Caco-2 (cell line): ENCODE measurements at regions not wholly inside any gene's neighbourhood (a gene's known extent, or its start where the extent isn't known, plus 50 kb on each side); places are given as distances from the start of the nearest gene placed in this dataset.

Experiments used
- BruUV-seq: library from RNA; stranded (reverse); fragments of 400-500 nt; replicated peaks from 2 replicates; lab custom pipeline; 2021; lab: Mats Ljungman, UMichigan
- CTCF ChIA-PET: fragments of 300-600 bp; sonication (Branson Sonifier 250); formaldehyde crosslinking; loops from one replicate; lab custom pipeline; 2022; ENCODE audit warnings: antibody characterized with exemption; lab: Charles Lee
- POLR2A ChIA-PET: fragments of 300-600 bp; sonication (Branson Sonifier 250); formaldehyde crosslinking; loops from one replicate; lab custom pipeline; 2022; ENCODE audit warnings: antibody characterized with exemption; lab: Charles Lee
- DNase-seq, 2 experiments: peaks; one replicate each; pipeline versions ENCODE4 v3.0.0 to v3.0.0-alpha.2; 2020 to 2022
- H3K27me3 ChIP-seq: replicated peaks from 2 replicates; pipeline ENCODE4 v1.6.0; 2011; ENCODE audit warnings: low read length; ENCODE audit not compliant: control insufficient read depth, insufficient read depth
- H3K36me3 ChIP-seq: 2 replicates; pipeline ENCODE4 v1.5.1; 2011; ENCODE audit warnings: low read length; ENCODE audit not compliant: control insufficient read depth, insufficient read depth
- H3K4me1 ChIP-seq: fragments of 250-450 bp; sonication (Bioruptor Pico); 2 replicates; pipeline ENCODE4 v1.5.1; 2020; ENCODE audit warnings: mild to moderate bottlenecking
- H3K4me3 ChIP-seq: 2 replicates; pipeline ENCODE4 v1.5.1; 2011; ENCODE audit warnings: low read depth, mild to moderate bottlenecking, control low read depth, low read length
- H3K9me3 ChIP-seq: fragments of 250-450 bp; sonication (Bioruptor Pico); 2 replicates; pipeline ENCODE4 v1.5.1; 2020; ENCODE audit warnings: mild to moderate bottlenecking, moderate library complexity
- H3K27ac Mint-ChIP-seq: one replicate; pipeline ENCODE4 v1.8.0; 2022; ENCODE audit warnings: mixed read lengths; ENCODE audit not compliant: unreplicated experiment
- H3K27me3 Mint-ChIP-seq: one replicate; pipeline ENCODE4 v1.8.0; 2022; ENCODE audit warnings: mixed read lengths; ENCODE audit not compliant: insufficient read depth, unreplicated experiment
- H3K36me3 Mint-ChIP-seq: one replicate; pipeline ENCODE4 v1.8.0; 2022; ENCODE audit warnings: mild to moderate bottlenecking, mixed read lengths; ENCODE audit not compliant: insufficient read depth, unreplicated experiment
- H3K4me1 Mint-ChIP-seq: one replicate; pipeline ENCODE4 v1.8.0; 2022; ENCODE audit warnings: low read depth, mixed read lengths; ENCODE audit not compliant: unreplicated experiment
- H3K4me3 Mint-ChIP-seq: one replicate; pipeline ENCODE4 v1.8.0; 2022; ENCODE audit warnings: mild to moderate bottlenecking, moderate library complexity, mixed read lengths; ENCODE audit not compliant: unreplicated experiment
- H3K9me3 Mint-ChIP-seq: one replicate; pipeline ENCODE4 v1.8.0; 2022; ENCODE audit warnings: mixed read lengths; ENCODE audit not compliant: unreplicated experiment
- intact Hi-C: fragments of 100-400 bp; cut with micrococcal nuclease; formaldehyde crosslinking; loops from one replicate; pipeline ENCODE4 v1.10.0; 2022; ENCODE audit not compliant: unreplicated experiment
- TF ChIP-seq, protein P1 (sequence below), 2 experiments: fragments of 200-600 bp in 1 of 2; IDR thresholded peaks; 1 replicate in 1 of 2; 2 replicates in 1 of 2; pipeline versions ENCODE4 v1.5.1 to v1.8.0; 2011 to 2022; ENCODE audit warnings: antibody characterized with exemption in 1 of 2, control low read depth in 1 of 2, inconsistent platforms in 1 of 2, low read depth in 1 of 2, low read length in 1 of 2, mild to moderate bottlenecking in 1 of 2, moderate library complexity in 1 of 2; ENCODE audit not compliant: insufficient read depth in 1 of 2, severe bottlenecking in 1 of 2, unreplicated experiment in 1 of 2

DNA sequence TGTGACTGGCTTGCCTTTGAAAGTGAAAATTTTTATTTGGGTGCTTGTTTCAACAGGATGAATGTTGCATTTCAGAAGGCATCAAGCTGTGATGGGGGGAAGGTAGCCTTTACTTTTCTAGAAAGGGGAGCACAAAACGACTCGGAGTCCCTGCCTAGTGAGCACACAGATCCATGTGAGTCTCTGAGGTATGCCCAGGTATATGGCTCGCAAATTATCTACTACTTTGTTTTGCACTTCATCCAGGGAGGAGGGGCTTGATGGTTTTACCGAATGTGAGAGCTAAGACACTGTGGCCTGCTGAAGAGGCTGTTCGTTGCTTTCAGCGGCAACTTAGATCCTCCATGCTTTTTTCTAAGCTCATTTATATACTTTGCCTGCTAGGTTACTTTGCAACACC is 537.7 kb upstream of the PTBP2 start:
- DNase-seq, result no peak
- intact Hi-C loops, result no loop called here
- Mint-ChIP-seq H3K27me3 (peaks cover 3% of the 10 kb centered on the region), H3K4me1 (no peaks in the 10 kb centered on the region), H3K4me3 (no peak overlapping the region), H3K27ac (no peak overlapping the region), H3K36me3 (no peaks in the 10 kb centered on the region), H3K9me3 (no peaks in the 10 kb centered on the region)
- H3K27me3 ChIP-seq, result no peaks in the 10 kb centered on the region
- no TSS peak for BruUV-seq
- ChIA-PET POLR2A (no interaction called here), CTCF (no interaction called here)
- H3K4me3 ChIP-seq, result no peak overlapping the region
- H3K4me1 ChIP-seq, result no peaks in the 10 kb centered on the region
- no peaks in the 10 kb centered on the region for H3K9me3 ChIP-seq
- TF ChIP-seq, protein P1, sequence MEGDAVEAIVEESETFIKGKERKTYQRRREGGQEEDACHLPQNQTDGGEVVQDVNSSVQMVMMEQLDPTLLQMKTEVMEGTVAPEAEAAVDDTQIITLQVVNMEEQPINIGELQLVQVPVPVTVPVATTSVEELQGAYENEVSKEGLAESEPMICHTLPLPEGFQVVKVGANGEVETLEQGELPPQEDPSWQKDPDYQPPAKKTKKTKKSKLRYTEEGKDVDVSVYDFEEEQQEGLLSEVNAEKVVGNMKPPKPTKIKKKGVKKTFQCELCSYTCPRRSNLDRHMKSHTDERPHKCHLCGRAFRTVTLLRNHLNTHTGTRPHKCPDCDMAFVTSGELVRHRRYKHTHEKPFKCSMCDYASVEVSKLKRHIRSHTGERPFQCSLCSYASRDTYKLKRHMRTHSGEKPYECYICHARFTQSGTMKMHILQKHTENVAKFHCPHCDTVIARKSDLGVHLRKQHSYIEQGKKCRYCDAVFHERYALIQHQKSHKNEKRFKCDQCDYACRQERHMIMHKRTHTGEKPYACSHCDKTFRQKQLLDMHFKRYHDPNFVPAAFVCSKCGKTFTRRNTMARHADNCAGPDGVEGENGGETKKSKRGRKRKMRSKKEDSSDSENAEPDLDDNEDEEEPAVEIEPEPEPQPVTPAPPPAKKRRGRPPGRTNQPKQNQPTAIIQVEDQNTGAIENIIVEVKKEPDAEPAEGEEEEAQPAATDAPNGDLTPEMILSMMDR (IDR thresholded peaks at IDR 0.05; ENCODE audit: insufficient read depth in 1 of 2, low read depth in 1 of 2, low read length in 1 of 2, severe bottlenecking in 1 of 2, unreplicated experiment in 1 of 2), result no peak
- H3K36me3 ChIP-seq, result no peaks in the 10 kb centered on the region

DNA sequence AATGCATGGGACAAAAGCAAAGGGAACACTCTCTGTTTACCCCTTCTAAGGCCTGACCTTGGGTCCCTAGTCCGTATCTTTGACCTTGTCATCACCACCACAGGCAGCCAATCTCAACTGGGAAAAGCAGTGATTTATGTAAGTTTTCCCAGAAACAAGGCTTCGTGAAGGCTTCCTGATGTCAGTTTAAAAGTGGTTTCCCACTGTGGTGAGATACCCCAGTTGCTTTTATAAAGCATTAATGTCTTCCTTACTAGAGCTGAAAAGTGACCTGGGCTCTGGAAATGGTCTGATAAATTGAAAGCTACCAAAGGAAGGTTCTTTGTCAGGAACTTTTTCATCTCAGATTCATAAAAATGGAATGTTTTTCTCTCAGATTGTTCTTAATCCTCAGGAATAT is 536.4 kb upstream of the PTBP2 start:
- H3K27me3 ChIP-seq, result no peaks in the 10 kb centered on the region
- POLR2A ChIA-PET, result no interaction called here
- no peak for DNase-seq
- BruUV-seq, result no TSS peak
- no peak overlapping the region for H3K4me3 ChIP-seq
- no peaks in the 10 kb centered on the region for H3K9me3 ChIP-seq
- H3K4me3 Mint-ChIP-seq, result no peak overlapping the region
- H3K4me1 Mint-ChIP-seq, result no peaks in the 10 kb centered on the region
- intact Hi-C loops, result no loop called here
- no peaks in the 10 kb centered on the region for H3K27me3 Mint-ChIP-seq
- CTCF ChIA-PET, result no interaction called here
- no peaks in the 10 kb centered on the region for H3K36me3 Mint-ChIP-seq
- H3K27ac Mint-ChIP-seq, result no peak overlapping the region
- H3K9me3 Mint-ChIP-seq, result peaks cover 3% of the 10 kb centered on the region
- no peaks in the 10 kb centered on the region for H3K4me1 ChIP-seq
- H3K36me3 ChIP-seq, result no peaks in the 10 kb centered on the region
- TF ChIP-seq, protein P1 (IDR thresholded peaks at IDR 0.05; ENCODE audit: insufficient read depth in 1 of 2, low read depth in 1 of 2, low read length in 1 of 2, severe bottlenecking in 1 of 2, unreplicated experiment in 1 of 2), result no peak

DNA sequence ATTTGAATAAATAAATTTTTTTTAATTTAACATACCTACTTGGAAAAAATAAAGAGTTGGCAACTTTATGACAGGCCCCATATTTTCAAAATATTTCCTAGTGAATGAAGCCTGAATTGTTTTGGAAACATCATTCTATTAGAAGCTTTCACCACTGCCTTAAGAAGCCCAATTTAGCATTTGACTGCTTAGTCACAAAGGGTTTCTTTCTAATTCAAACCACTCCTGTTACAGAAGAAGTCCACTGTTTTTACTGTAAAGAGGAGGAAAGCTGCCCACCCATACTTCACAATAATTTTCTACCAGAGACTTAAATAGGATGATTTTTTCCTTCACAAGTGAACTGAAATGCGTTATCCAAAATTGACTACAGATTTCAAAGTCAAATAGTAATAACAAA is 534.6 kb upstream of the PTBP2 start:
- Histone ChIP-seq H3K4me3 (no peak overlapping the region), H3K9me3 (no peaks in the 10 kb centered on the region), H3K27me3 (no peaks in the 10 kb centered on the region), H3K36me3 (no peaks in the 10 kb centered on the region), H3K4me1 (no peaks in the 10 kb centered on the region)
- ChIA-PET CTCF (no interaction called here), POLR2A (interaction anchor here (0.6 kb wide), 1 partner anchor 113 kb away, joined by 3 read pairs; no protein-coding TSS in a partner anchor)
- H3K4me1 Mint-ChIP-seq, result no peaks in the 10 kb centered on the region
- no peaks in the 10 kb centered on the region for H3K36me3 Mint-ChIP-seq
- no peak overlapping the region for H3K4me3 Mint-ChIP-seq
- intact Hi-C loops, result no loop called here
- no TSS peak for BruUV-seq
- TF ChIP-seq, protein P1 (IDR thresholded peaks at IDR 0.05; ENCODE audit: insufficient read depth in 1 of 2, low read depth in 1 of 2, low read length in 1 of 2, severe bottlenecking in 1 of 2, unreplicated experiment in 1 of 2), result no peak
- no peak for DNase-seq
- H3K27me3 Mint-ChIP-seq, result no peaks in the 10 kb centered on the region
- H3K27ac Mint-ChIP-seq, result no peak overlapping the region
- H3K9me3 Mint-ChIP-seq, result peaks cover 15% of the 10 kb centered on the region
